HG02981 (cell line): ENCODE measurements at regions not wholly inside any gene's neighbourhood (a gene's known extent, or its start where the extent isn't known, plus 50 kb on each side); places are given as distances from the start of the nearest gene placed in this dataset.
"Not testable (repeated sequence)": the region's sequence is repeated elsewhere in the genome, so short reads cannot be mapped to it uniquely, and the experiment has no call there.

ENCODE experiments used
- ATAC-seq: cut with Tn5 transposase; IDR thresholded peaks from one replicate; pipeline ENCODE4 v1.9.1; 2021; ENCODE audit warnings: mild to moderate bottlenecking, moderate library complexity; ENCODE audit not compliant: unreplicated experiment

GRCh38 chr1:55456971-55457370, 241.8 kb upstream of the USP24 start:
- ATAC-seq, result no peak

- no peak for ATAC-seq
These were observed 233.1 kb upstream of the USP24 start for GRCh38 chr1:55448261-55448660.

DNA sequence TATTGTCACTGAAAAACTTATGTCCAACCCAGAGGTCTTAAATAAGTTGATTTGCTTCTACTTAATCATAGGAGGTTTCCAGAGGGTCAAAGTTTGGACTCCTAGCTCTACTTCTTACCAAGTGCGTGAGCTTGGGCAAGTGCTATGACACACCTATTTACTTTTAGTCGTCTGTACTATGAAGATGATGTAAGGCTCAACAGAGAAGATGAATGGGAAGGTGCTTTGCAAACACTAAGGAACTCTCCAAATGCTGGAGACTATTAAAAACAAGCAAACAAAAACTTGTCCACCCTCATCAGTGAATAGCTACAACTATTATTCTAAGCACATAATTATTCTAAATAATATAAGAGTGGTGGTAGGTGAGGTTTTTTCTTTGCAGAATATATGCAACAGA, 232.3 kb upstream of the USP24 start:
- no peak for ATAC-seq

- ATAC-seq, result no peak
These were observed 231.2 kb upstream of the USP24 start for GRCh38 chr1:55446351-55446750.

DNA sequence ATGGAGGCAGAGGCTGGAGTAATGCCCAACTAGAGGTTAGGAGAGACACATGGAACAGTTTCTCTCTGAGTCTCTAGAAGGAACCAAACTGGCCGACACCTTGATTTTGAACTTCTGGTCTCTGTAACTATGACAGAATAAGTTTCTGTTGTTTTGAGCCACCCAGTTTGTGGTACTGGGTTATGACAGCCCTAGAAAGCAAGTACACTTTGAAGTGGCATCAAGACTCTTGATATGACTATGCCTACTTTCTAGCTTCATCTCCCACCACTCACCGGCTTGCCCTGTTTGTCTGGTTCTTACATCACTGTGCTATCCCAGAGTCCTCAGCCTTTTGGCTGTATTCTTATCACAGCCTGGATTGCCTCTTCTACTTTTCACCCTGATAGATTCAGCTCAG, 230.3 kb upstream of the USP24 start:
- ATAC-seq, result peak; percentile 65

- no peak for ATAC-seq
These were observed 229.5 kb upstream of the USP24 start for GRCh38 chr1:55444667-55445066.

GRCh38 chr1:55443175-55443915, 228.2 kb upstream of the USP24 start:
- ATAC-seq, result no peak

- no peak for ATAC-seq
These were observed 226.3 kb upstream of the USP24 start for GRCh38 chr1:55441489-55441888.

GRCh38 chr1:55437692-55438091, 222.5 kb upstream of the USP24 start:
- ATAC-seq, result no peak

DNA sequence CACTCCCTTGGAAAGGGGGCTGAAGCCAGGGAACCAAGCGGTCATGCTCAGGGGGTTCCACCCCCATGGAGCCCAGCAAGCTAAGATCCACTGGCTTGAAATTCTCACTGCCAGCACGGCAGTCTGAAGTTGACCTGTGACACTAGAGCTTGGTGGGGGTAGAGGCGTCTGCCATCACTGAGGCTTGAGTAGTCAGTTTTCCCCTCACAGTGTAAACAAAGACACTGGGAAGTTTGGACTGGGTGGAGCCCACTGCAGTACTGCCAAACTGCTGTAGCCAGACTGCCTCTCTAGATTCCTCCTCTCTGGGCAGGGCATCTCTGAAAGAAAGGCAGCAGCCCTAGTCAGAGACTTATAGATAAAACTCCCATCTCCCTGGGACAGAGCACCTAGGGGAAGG, 215.6 kb upstream of the USP24 start:
- not testable (repeated sequence) for ATAC-seq

DNA sequence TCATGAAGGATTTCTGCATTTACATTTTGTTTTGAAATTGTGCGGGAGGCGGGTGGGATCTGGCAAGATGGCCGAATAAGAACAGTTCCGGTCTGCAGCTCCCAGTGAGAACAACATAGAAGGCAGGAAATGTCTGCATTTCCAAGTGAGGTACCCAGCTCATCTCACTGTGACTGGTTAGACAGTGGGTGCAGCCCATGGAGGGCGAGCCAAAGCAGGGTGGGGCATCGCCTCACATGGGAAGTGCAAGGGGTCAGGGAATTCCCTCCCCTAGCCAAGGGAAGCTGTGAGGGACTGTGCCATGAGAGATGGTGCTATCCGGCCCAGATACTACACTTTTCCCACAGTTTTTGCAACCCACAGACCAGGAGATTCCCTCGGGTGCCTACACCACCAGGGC, 215.0 kb upstream of the USP24 start:
- not testable (repeated sequence) for ATAC-seq

DNA sequence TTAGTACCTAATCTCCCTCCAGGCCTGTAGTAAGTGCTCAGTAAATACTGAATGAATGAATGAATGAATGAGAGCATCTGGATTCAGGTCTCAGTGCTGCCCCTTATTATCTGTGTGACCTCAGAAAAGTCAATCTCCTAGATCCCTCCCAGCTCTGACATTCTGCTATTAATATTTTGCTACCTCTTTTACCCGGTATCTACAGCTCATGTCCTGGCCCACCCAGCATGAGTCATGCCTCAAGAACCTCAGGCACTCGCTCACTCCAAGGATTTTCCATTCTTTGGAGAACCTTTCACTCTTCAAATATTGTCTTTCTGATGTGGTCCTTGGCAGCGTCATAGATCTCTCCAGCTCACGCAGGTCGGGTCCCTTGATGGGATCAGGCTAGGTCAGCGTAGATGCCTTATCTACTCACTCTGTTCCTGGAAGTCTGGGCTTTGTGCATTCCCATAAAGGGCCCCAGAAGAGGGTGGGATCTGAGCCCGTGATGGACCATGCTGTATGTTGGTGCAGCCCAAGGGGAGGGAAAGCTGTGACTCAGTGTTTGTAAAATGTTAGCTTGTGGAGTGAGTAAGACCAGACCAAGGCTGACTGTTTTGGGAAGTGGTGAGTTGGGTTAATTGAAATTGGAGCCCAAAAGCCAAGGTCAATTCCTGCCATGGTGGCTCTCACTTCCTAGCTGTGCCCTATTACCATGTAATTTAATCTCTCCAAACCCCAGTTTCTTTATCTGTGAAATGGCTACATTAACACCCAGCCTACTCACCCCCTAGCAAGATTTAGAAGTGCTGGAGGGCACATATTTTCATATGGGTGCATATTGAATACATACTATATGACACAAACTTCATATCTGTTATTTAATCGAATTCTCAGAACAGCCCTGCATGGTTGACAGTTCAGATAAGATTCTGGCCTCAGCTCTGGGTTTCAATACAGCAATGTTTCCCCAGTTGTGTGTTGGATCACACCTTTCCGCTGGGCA, 214.1 kb upstream of the USP24 start:
- ATAC-seq, result no peak

GRCh38 chr1:55428231-55428630, 213.1 kb upstream of the USP24 start:
- ATAC-seq, result no peak

DNA sequence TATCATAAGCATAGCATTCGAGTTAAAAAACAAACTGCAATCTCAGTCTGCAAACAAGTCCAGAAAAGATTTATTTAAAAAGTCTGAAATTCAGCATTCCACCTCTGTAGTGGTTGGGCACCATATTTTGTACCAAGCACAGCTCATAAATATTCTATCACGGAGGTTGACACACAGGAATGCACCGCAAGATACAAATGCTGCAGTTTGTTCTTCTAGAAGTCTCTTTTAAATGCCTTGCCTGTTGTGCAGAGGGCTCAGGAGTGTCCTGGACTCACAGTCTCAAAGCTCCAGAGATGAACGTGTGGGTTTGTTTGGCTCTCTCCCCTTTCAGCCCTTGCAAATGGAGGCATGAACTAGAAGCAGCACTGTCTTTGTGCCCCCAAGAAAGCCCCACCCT, 212.4 kb upstream of the USP24 start:
- no peak for ATAC-seq

GRCh38 chr1:55426619-55427018, 211.5 kb upstream of the USP24 start:
- no peak for ATAC-seq

DNA sequence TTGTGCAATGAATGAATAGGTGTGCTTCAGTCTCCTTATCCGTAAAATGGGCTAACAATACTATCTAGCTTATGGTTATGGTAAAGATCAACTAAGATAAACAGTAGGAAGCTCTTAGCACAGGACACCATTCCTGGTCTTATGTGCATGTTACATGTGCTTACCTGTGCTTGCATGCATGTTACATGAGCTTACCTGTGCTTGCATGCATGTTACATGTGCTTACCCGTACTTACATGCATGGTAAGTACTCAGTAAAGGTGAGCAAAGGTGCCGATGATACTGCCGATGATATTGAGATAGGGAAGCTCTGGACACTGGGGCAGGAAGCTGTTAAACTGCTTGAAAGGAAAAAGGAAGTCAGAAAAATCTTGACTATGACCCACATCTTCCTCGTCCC, 211.0 kb upstream of the USP24 start:
- ATAC-seq, result no peak

- no peak for ATAC-seq
These were observed 210.3 kb upstream of the USP24 start for GRCh38 chr1:55425310-55425930.

DNA sequence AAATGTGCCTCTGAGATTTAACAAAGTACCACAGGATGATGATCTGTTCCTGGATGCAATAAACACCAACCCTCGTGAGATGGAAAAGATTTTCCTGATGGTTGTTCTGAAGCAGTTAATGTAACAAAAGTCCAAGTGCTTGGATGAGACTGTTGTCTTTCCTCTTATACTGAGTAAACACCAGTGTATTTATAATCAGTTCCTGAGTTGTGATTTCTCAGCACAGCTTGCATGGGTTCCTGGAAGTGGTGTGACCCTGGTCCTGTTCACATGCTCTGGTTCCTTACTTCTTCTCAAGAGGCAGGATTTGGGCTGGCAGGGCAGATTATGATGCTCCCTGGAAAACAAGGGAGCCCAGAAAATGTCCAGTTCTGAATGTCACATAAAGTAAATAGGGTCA, 208.2 kb upstream of the USP24 start:
- no peak for ATAC-seq

GRCh38 chr1:55420929-55421716, 206.0 kb upstream of the USP24 start:
- no peak for ATAC-seq

DNA sequence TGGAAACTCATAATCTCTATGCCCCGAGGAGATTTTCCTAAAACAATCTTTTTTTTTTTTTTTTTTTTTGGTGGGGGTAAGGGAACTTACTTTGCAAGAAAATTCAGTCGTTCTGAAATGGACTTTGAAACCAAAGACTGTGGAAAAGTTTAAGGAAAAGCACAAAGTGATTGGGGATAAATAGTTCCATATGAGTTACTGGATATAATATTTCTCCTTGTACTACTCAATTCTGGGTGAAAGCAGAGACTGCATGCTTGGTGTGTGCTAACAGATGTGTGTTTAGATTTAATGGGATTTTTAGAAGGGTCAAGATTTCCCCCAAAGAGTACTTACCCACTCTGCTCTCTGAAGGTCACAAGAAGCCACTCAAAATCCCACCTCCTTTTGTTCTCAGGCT, 204.9 kb upstream of the USP24 start:
- ATAC-seq, result no peak
